Activated CD8-positive, alpha-beta memory T cell treated with anti-CD3 and anti-CD28 coated beads for 1 hour (primary cell): ENCODE measurements at regions not wholly inside any gene's neighbourhood (a gene's known extent, or its start where the extent isn't known, plus 50 kb on each side); places are given as distances from the start of the nearest gene placed in this dataset.

Source experiments
- DNase-seq, 2 donors: peaks; one replicate each; pipeline ENCODE4 v3.0.0-alpha.2; 2020; ENCODE audit warnings: low read depth in 1 of 2; ENCODE audit errors: extremely low read depth in 1 of 2

GRCh38 chr6:19492636-19493405 is 344.3 kb upstream of the ID4 start:
- no peak for DNase-seq

GRCh38 chr6:19501737-19502245 is 335.4 kb upstream of the ID4 start:
- no peak for DNase-seq

- no peak for DNase-seq
These were observed 334.9 kb upstream of the ID4 start for GRCh38 chr6:19502301-19502700.

GRCh38 chr6:19515939-19516338 is 321.2 kb upstream of the ID4 start:
- DNase-seq, result no peak

- DNase-seq, result no peak
These were observed 317.2 kb upstream of the ID4 start for GRCh38 chr6:19519941-19520340.

GRCh38 chr6:19524366-19525186 is 312.6 kb upstream of the ID4 start:
- DNase-seq, result no peak

GRCh38 chr6:19525673-19526072 is 311.5 kb upstream of the ID4 start:
- DNase-seq, result no peak

GRCh38 chr6:19530188-19530587 is 307.0 kb upstream of the ID4 start:
- no peak for DNase-seq

GRCh38 chr6:19535351-19535750 is 301.8 kb upstream of the ID4 start:
- DNase-seq, result no peak

- DNase-seq, result no peak
These were observed 300.3 kb upstream of the ID4 start for GRCh38 chr6:19536838-19537237.

- no peak for DNase-seq
These were observed 299.1 kb upstream of the ID4 start for GRCh38 chr6:19538096-19538495.

- DNase-seq, result no peak
These were observed 289.7 kb upstream of the ID4 start for GRCh38 chr6:19547507-19547906.

- DNase-seq, result no peak
These were observed 288.1 kb upstream of the ID4 start for GRCh38 chr6:19549109-19549508.

- DNase-seq, result no peak
These were observed 286.8 kb upstream of the ID4 start for GRCh38 chr6:19550380-19550779.

GRCh38 chr6:19551611-19552010 is 285.6 kb upstream of the ID4 start:
- no peak for DNase-seq

- DNase-seq, result no peak
These were observed 285.1 kb upstream of the ID4 start for GRCh38 chr6:19552076-19552475.

- DNase-seq, result no peak
These were observed 284.6 kb upstream of the ID4 start for GRCh38 chr6:19552588-19552987.

GRCh38 chr6:19554356-19555225 is 282.6 kb upstream of the ID4 start:
- no peak for DNase-seq

GRCh38 chr6:19557191-19557590 is 280.0 kb upstream of the ID4 start:
- no peak for DNase-seq

GRCh38 chr6:19558201-19558600 is 279.0 kb upstream of the ID4 start:
- no peak for DNase-seq

- DNase-seq, result no peak
These were observed 278.2 kb upstream of the ID4 start for GRCh38 chr6:19558934-19559333.
